ENCODE measurements at regions not wholly inside any gene's neighbourhood (a gene's known extent, or its start where the extent isn't known, plus 50 kb on each side); places are given as distances from the start of the nearest gene placed in this dataset.

- no peak for TF ChIP-seq CTCF (IDR thresholded peaks at IDR 0.05)
- TF ChIP-seq POLR2A (IDR thresholded peaks at IDR 0.05) = no peak
These were observed 436.1 kb downstream of the TUSC7 start for GRCh38 chr3:117145677-117146076.

Data from thyroid gland (tissue), 4 donors.